ENCODE measurements at regions not wholly inside any gene's neighbourhood (a gene's known extent, or its start where the extent isn't known, plus 50 kb on each side); places are given as distances from the start of the nearest gene placed in this dataset.

DNA sequence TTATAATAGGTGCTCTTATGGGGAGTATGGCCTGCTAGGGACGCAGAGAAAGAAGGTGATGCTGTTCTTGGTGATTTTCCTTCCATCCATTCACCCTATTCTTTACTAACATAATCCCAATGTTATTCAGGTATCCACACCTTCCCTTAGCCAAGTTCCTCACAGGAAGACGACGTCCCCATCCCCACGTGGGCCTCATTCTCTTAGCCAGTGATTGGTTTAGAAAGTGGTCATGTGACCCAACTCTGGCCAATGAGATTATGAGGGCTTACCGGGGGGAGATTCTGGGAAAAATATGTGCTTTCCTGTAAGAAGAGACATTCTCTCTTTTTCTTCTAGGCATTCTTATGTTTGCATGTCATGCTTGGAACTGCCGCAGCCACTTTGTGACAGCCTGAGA is 474.7 kb downstream of the HAPSTR1 start:
- H3K4me3 ChIP-seq (ENCODE audit: low read length) = no peak overlapping the region
- no peaks in the 10 kb centered on the region for H4K20me1 ChIP-seq (ENCODE audit: insufficient read depth, low read length)
- TF ChIP-seq EZH2phosphoT487 (IDR thresholded peaks at IDR 0.05; ENCODE audit: low read length) (no peak), EZH2 (optimal IDR thresholded peaks at IDR 0.05; ENCODE audit: low read depth, low read length) (no peak), CTCF (IDR thresholded peaks at IDR 0.05; ENCODE audit: low read length) (no peak)
- H3K9me3 ChIP-seq (replicated peaks; ENCODE audit: insufficient read depth, low read length) = no peaks in the 10 kb centered on the region
- no peak overlapping the region for H3K9ac ChIP-seq (ENCODE audit: low read length)
- no peak overlapping the region for H3K4me2 ChIP-seq (ENCODE audit: low read depth, low read length)
- H3K27ac ChIP-seq (ENCODE audit: low read length) = no peak overlapping the region
- no peaks in the 10 kb centered on the region for H3K79me2 ChIP-seq (ENCODE audit: low read length)
- no peaks in the 10 kb centered on the region for H3K27me3 ChIP-seq (replicated peaks; ENCODE audit: insufficient read depth, low read length)
- DNase-seq = no peak
- no peaks in the 10 kb centered on the region for H3K9me2 ChIP-seq (replicated peaks; ENCODE audit: insufficient read depth, low read length)
- no peaks in the 10 kb centered on the region for H3K4me1 ChIP-seq (ENCODE audit: low read length)
- H3F3A ChIP-seq (ENCODE audit: insufficient read depth, low read length) = no peaks in the 10 kb centered on the region
- H3K36me3 ChIP-seq (replicated peaks; ENCODE audit: insufficient read depth, low read length) = no peaks in the 10 kb centered on the region
- no peak overlapping the region for H2AFZ ChIP-seq (ENCODE audit: low read length)

DNA sequence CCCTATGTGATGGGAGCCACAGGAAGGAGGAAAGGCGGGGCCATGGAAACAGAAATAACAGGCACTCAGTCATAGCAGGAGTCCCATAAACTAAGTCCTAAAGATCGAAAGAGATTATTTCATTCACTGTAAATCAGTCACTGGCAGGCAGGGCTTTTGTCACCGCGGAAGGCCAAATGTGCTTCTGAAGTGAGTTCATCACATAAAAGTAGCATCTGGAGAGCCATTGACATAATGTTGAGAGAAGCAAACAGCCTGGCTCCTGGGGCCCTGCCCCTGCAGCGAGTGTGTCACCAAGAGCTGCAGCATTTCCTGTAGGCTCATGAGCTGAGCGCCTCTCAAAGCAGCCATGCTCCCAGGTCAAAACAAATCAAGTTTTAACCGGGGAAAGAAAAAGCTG is 476.2 kb downstream of the HAPSTR1 start:
- Histone ChIP-seq H3K9ac (ENCODE audit: low read length) (no peak overlapping the region), H3K4me1 (ENCODE audit: low read length) (no peaks in the 10 kb centered on the region), H3K36me3 (replicated peaks; ENCODE audit: insufficient read depth, low read length) (no peaks in the 10 kb centered on the region), H3K27me3 (replicated peaks; ENCODE audit: insufficient read depth, low read length) (no peaks in the 10 kb centered on the region), H2AFZ (ENCODE audit: low read length) (no peak overlapping the region), H3K27ac (ENCODE audit: low read length) (no peak overlapping the region), H3K4me2 (ENCODE audit: low read depth, low read length) (no peak overlapping the region), H3K9me3 (replicated peaks; ENCODE audit: insufficient read depth, low read length) (no peaks in the 10 kb centered on the region), H3K4me3 (ENCODE audit: low read length) (no peak overlapping the region), H3K9me2 (replicated peaks; ENCODE audit: insufficient read depth, low read length) (no peaks in the 10 kb centered on the region), H3K79me2 (ENCODE audit: low read length) (no peaks in the 10 kb centered on the region), H4K20me1 (ENCODE audit: insufficient read depth, low read length) (no peaks in the 10 kb centered on the region), H3F3A (ENCODE audit: insufficient read depth, low read length) (no peaks in the 10 kb centered on the region)
- TF ChIP-seq EZH2 (optimal IDR thresholded peaks at IDR 0.05; ENCODE audit: low read depth, low read length) = no peak
- TF ChIP-seq EZH2phosphoT487 (IDR thresholded peaks at IDR 0.05; ENCODE audit: low read length) = no peak
- TF ChIP-seq CTCF (IDR thresholded peaks at IDR 0.05; ENCODE audit: low read length) = no peak
- DNase-seq = no peak

DNA sequence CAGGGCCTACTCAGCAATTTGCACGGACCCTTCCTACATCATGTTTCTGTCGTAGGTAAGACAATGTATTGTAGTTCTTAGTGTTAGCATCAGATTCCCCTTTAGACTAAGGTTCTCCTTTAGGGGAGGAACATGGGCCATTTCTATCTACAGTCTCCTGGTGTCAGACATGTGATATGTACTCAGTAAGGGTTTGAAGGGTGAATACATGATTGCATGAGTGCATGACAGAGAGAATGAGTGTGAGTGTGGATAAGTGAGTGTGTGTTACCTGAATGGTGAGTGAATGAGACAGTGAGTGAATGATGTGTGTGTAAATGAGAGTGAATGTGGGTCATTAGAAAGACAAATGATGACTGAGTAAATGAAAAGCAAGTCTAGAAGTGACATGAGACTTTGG is 476.8 kb downstream of the HAPSTR1 start:
- H3K4me3 ChIP-seq (ENCODE audit: low read length) = no peak overlapping the region
- no peak overlapping the region for H3K9ac ChIP-seq (ENCODE audit: low read length)
- H3K79me2 ChIP-seq (ENCODE audit: low read length) = no peaks in the 10 kb centered on the region
- no peak for DNase-seq
- H3K4me1 ChIP-seq (ENCODE audit: low read length) = no peaks in the 10 kb centered on the region
- H3F3A ChIP-seq (ENCODE audit: insufficient read depth, low read length) = no peaks in the 10 kb centered on the region
- no peaks in the 10 kb centered on the region for H3K27me3 ChIP-seq (replicated peaks; ENCODE audit: insufficient read depth, low read length)
- H3K27ac ChIP-seq (ENCODE audit: low read length) = no peak overlapping the region
- TF ChIP-seq CTCF (IDR thresholded peaks at IDR 0.05; ENCODE audit: low read length) (no peak), EZH2phosphoT487 (IDR thresholded peaks at IDR 0.05; ENCODE audit: low read length) (no peak), EZH2 (optimal IDR thresholded peaks at IDR 0.05; ENCODE audit: low read depth, low read length) (no peak)
- no peaks in the 10 kb centered on the region for H3K36me3 ChIP-seq (replicated peaks; ENCODE audit: insufficient read depth, low read length)
- no peaks in the 10 kb centered on the region for H3K9me3 ChIP-seq (replicated peaks; ENCODE audit: insufficient read depth, low read length)
- H4K20me1 ChIP-seq (ENCODE audit: insufficient read depth, low read length) = no peaks in the 10 kb centered on the region
- no peak overlapping the region for H3K4me2 ChIP-seq (ENCODE audit: low read depth, low read length)
- no peak overlapping the region for H2AFZ ChIP-seq (ENCODE audit: low read length)
- H3K9me2 ChIP-seq (replicated peaks; ENCODE audit: insufficient read depth, low read length) = no peaks in the 10 kb centered on the region
